Colonic mucosa (tissue), 4 donors: ENCODE measurements at regions not wholly inside any gene's neighbourhood (a gene's known extent, or its start where the extent isn't known, plus 50 kb on each side); places are given as distances from the start of the nearest gene placed in this dataset.

Experiments used
- DNase-seq: peaks from one replicate; pipeline ENCODE4 v3.0.0-alpha.2; 2020
- H3K27ac ChIP-seq: fragments of 200-600 bp; one replicate; pipeline ENCODE4 v1.8.0; 2021
- H3K27me3 ChIP-seq: fragments of 200-600 bp; one replicate; pipeline ENCODE4 v1.8.0; 2021
- H3K36me3 ChIP-seq: fragments of 200-600 bp; one replicate; pipeline ENCODE4 v1.8.0; 2021
- H3K4me1 ChIP-seq: fragments of 200-600 bp; one replicate; pipeline ENCODE4 v1.8.0; 2021; ENCODE audit warnings: mild to moderate bottlenecking
- H3K4me3 ChIP-seq: fragments of 200-600 bp; one replicate; pipeline ENCODE4 v1.8.0; 2021
- H3K9ac ChIP-seq, 2 donors: one replicate each; pipeline ENCODE4 v1.7.0; 2013; ENCODE audit warnings: control low read depth in 2 of 2, low read depth in 2 of 2, low read length in 2 of 2
- H3K9me3 ChIP-seq: fragments of 200-600 bp; one replicate; pipeline ENCODE4 v1.8.0; 2021
- intact Hi-C: fragments of 100-400 bp; cut with DNase I; formaldehyde crosslinking; loops from one replicate; pipeline ENCODE4 v1.14.1; 2022
- TF ChIP-seq, protein P1 (sequence below): fragments of 200-600 bp; IDR thresholded peaks from one replicate; pipeline ENCODE4 v1.8.0; 2022; ENCODE audit warnings: antibody characterized with exemption, mild to moderate bottlenecking
- donor health status: healthy.
- donor health status: DM: no; HTN: no; CAD: no.
- donor health status: DM: no; HTN: no; CAD: no.

DNA sequence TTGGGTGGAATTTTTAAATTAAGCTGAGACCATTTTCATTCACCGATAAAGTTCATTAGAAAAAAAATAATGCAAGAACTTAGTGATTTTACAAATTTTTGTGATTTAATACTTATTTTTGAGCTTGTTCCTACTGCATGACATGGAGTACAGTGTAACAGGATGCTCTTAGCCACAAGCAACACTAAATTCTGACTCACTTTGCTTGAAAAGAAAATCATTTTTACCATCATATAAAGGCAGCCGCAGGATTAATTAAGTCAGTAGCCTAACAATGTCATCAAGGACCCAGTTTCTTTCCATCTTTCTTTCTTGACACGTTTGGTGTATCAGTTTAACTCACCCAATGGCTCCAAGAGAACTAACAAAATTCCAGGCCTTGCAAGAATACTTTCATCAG lies 540.3 kb upstream of the LUZP2 start:
- H3K9ac ChIP-seq, result no peak overlapping the region
- no peaks in the 10 kb centered on the region for H3K27me3 ChIP-seq
- H3K9me3 ChIP-seq, result no peaks in the 10 kb centered on the region
- no peak overlapping the region for H3K4me3 ChIP-seq
- no peaks in the 10 kb centered on the region for H3K4me1 ChIP-seq
- DNase-seq, result no peak
- TF ChIP-seq, protein P1, sequence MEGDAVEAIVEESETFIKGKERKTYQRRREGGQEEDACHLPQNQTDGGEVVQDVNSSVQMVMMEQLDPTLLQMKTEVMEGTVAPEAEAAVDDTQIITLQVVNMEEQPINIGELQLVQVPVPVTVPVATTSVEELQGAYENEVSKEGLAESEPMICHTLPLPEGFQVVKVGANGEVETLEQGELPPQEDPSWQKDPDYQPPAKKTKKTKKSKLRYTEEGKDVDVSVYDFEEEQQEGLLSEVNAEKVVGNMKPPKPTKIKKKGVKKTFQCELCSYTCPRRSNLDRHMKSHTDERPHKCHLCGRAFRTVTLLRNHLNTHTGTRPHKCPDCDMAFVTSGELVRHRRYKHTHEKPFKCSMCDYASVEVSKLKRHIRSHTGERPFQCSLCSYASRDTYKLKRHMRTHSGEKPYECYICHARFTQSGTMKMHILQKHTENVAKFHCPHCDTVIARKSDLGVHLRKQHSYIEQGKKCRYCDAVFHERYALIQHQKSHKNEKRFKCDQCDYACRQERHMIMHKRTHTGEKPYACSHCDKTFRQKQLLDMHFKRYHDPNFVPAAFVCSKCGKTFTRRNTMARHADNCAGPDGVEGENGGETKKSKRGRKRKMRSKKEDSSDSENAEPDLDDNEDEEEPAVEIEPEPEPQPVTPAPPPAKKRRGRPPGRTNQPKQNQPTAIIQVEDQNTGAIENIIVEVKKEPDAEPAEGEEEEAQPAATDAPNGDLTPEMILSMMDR, result no peak
- intact Hi-C loops, result no loop called here
- H3K36me3 ChIP-seq, result peaks cover 4% of the 10 kb centered on the region
- H3K27ac ChIP-seq, result no peak overlapping the region

DNA sequence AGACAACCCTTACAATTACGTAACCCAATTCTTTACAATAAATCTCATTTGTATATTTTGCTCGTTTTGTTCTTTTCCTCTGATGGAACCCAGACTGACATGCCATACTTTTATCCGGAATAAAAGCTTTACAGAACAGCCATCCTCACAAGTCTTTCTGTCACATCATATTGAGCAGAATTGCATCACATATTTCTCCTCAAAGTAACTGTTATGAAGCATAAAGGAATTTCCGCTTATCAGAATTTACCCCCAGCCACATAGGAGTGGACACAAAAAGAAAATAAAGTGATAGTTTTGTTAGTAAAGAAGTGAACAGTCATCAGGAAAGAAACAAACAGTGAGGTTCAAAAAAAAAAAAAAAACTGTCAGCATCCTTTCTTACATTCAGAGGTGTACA lies 539.5 kb upstream of the LUZP2 start:
- no peak overlapping the region for H3K4me3 ChIP-seq
- no peak overlapping the region for H3K9ac ChIP-seq
- intact Hi-C loops, result no loop called here
- peaks cover 4% of the 10 kb centered on the region for H3K36me3 ChIP-seq
- TF ChIP-seq, protein P1, result no peak
- H3K9me3 ChIP-seq, result no peaks in the 10 kb centered on the region
- no peak overlapping the region for H3K27ac ChIP-seq
- no peaks in the 10 kb centered on the region for H3K27me3 ChIP-seq
- H3K4me1 ChIP-seq, result no peaks in the 10 kb centered on the region
- DNase-seq, result no peak

DNA sequence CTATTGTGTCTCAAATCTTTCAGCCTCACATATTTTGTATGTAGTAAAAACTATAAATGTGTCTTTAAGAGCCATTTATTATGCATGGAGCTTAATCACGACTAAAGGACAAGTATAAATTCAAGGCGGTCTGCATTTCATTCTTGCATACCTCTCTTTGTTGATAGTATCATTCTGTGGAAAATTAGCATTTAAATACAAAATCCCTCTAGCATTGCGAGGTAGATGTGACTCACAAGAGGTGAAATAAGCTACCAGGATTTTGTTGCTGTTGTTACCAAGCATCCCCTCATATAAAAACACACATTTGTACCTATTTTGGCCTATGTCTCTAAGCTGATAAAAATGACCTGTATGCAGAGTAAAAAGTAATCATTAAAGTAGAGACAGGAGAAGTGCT lies 537.4 kb upstream of the LUZP2 start:
- H3K27ac ChIP-seq, result no peak overlapping the region
- H3K4me1 ChIP-seq, result no peaks in the 10 kb centered on the region
- no peaks in the 10 kb centered on the region for H3K27me3 ChIP-seq
- peaks cover 4% of the 10 kb centered on the region for H3K36me3 ChIP-seq
- no peaks in the 10 kb centered on the region for H3K9me3 ChIP-seq
- intact Hi-C loops, result no loop called here
- H3K4me3 ChIP-seq, result no peak overlapping the region
- H3K9ac ChIP-seq, result no peak overlapping the region
- no peak for DNase-seq
- TF ChIP-seq, protein P1, result no peak

DNA sequence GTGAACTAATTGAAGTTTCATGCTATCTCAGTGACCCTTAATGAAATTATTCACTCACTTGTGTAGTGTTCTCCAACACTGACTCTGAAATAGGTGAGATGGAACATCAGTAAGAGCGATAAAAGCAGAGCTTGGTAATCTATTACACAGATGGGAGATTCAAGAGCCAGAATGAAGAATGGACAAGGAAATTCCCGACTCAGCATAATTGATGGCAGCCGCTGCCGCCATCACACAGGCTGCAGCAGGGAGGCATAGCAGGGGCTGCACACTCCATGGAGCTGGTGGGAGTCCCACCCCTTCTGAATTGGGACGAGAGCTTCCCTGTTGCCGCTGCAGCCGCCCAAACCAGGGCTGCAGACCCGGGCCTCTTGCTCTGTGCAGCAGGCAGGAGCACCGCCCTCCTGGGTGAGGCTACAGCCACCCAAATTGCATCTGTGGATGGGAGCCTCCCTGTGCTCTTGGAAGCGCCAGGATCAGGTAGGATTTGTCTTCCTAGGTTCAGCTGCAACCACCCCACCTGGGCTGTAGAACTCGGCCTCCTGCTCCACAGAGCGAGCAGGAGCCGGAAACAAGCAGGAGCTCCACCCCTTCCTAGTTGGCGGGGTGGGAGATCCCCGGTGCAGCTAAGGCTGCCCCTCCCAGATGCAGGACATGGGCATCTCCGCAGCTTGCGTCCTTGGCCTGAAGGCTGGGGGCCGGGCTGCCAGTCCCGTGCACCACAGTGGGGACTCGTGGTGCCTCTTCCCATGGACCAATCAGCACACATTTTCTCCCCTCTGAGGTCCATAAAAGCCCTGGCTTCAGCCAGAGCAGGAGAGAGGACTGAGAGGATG lies 535.1 kb upstream of the LUZP2 start:
- H3K9ac ChIP-seq, result no peak overlapping the region
- no peaks in the 10 kb centered on the region for H3K4me1 ChIP-seq
- no peak overlapping the region for H3K4me3 ChIP-seq
- H3K36me3 ChIP-seq, result no peaks in the 10 kb centered on the region
- TF ChIP-seq, protein P1, result no peak
- intact Hi-C loops, result no loop called here
- H3K27me3 ChIP-seq, result no peaks in the 10 kb centered on the region
- no peak for DNase-seq
- H3K27ac ChIP-seq, result no peak overlapping the region
- no peaks in the 10 kb centered on the region for H3K9me3 ChIP-seq

DNA sequence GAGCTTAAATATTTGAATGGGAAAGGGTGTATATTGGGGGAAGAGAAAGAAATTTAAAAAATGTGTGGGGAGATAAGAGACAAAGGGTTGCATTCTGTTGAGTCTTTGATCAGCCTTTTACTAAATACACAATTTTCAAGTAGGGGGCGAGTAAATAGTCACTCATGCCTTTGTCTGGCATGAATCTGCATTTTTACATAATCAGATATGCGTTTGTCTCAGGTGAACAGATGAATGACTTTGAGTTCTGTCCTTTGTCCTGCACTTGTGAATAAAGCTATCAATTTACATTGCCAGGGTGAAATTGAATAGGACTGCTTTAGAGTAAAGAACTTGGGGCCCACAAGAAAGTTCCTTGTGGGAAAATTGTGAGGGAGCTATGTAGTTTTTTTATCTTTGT lies 523.6 kb upstream of the LUZP2 start:
- no peak overlapping the region for H3K4me3 ChIP-seq
- TF ChIP-seq, protein P1, result no peak
- intact Hi-C loops, result no loop called here

More for the DNA sequence above, 523.6 kb upstream of the LUZP2 start:
- Histone ChIP-seq H3K4me1 (no peaks in the 10 kb centered on the region), H3K9ac (no peak overlapping the region), H3K27ac (no peak overlapping the region), H3K27me3 (no peaks in the 10 kb centered on the region), H3K36me3 (no peaks in the 10 kb centered on the region), H3K9me3 (no peaks in the 10 kb centered on the region)
- DNase-seq, result no peak
